H9 (cell line): ENCODE measurements at regions not wholly inside any gene's neighbourhood (a gene's known extent, or its start where the extent isn't known, plus 50 kb on each side); places are given as distances from the start of the nearest gene placed in this dataset.

Experiments
- DNase-seq: peaks from one replicate; pipeline ENCODE4 v3.0.0-alpha.2; 2017
- H2AFZ ChIP-seq: one replicate; pipeline ENCODE4 v1.6.1; 2013; ENCODE audit warnings: mild to moderate bottlenecking, low read length, control low read depth, moderate library complexity
- H2AK5ac ChIP-seq: 2 replicates; pipeline ENCODE4 v1.6.1; 2013; ENCODE audit warnings: low read length, control low read depth, mixed read lengths; ENCODE audit not compliant: insufficient read length
- H2BK120ac ChIP-seq: one replicate; pipeline ENCODE4 v1.6.1; 2013; ENCODE audit warnings: low read depth, mild to moderate bottlenecking, low read length, control low read depth, inconsistent platforms; ENCODE audit not compliant: poor library complexity, severe bottlenecking
- H2BK12ac ChIP-seq: 2 replicates; pipeline ENCODE4 v1.6.1; 2013; ENCODE audit warnings: low read length, control low read depth, mixed read lengths, low read depth; ENCODE audit not compliant: insufficient read length
- H2BK15ac ChIP-seq: 2 replicates; pipeline ENCODE4 v1.6.1; 2013; ENCODE audit warnings: low read depth, low read length, control low read depth
- H2BK20ac ChIP-seq: one replicate; pipeline ENCODE4 v1.6.1; 2013; ENCODE audit warnings: low read depth, mild to moderate bottlenecking, low read length, control low read depth, inconsistent platforms; ENCODE audit not compliant: poor library complexity, severe bottlenecking
- H2BK5ac ChIP-seq: 2 replicates; pipeline ENCODE4 v1.6.1; 2013; ENCODE audit warnings: low read length, control low read depth, mixed read lengths; ENCODE audit not compliant: insufficient read length
- H3K14ac ChIP-seq: 2 replicates; pipeline ENCODE4 v1.6.1; 2013; ENCODE audit warnings: low read length, control low read depth; ENCODE audit not compliant: insufficient read depth
- H3K18ac ChIP-seq: 2 replicates; pipeline ENCODE4 v1.6.1; 2013; ENCODE audit warnings: low read depth, mild to moderate bottlenecking, mixed read lengths, low read length, control low read depth; ENCODE audit not compliant: insufficient read length
- H3K23ac ChIP-seq: 2 replicates; pipeline ENCODE4 v1.6.1; 2013; ENCODE audit warnings: low read length, control low read depth, mixed read lengths, low read depth; ENCODE audit not compliant: insufficient read length
- H3K23me2 ChIP-seq: 2 replicates; pipeline ENCODE4 v1.6.1; 2013; ENCODE audit warnings: low read depth, mild to moderate bottlenecking, mixed read lengths, low read length, control low read depth; ENCODE audit not compliant: insufficient read length, poor library complexity, severe bottlenecking
- H3K27ac ChIP-seq: 2 replicates; pipeline ENCODE4 v1.5.1; 2013; ENCODE audit warnings: low read length, control low read depth, mixed read lengths, low read depth; ENCODE audit not compliant: insufficient read length
- H3K27me3 ChIP-seq: 2 replicates; pipeline ENCODE4 v1.6.1; 2013; ENCODE audit warnings: low read length, control low read depth, inconsistent platforms; ENCODE audit not compliant: insufficient read depth
- H3K4ac ChIP-seq: 2 replicates; pipeline ENCODE4 v1.6.1; 2013; ENCODE audit warnings: low read depth, mild to moderate bottlenecking, control low read depth, inconsistent platforms, low read length, moderate library complexity
- H3K4me1 ChIP-seq: 2 replicates; pipeline ENCODE4 v1.6.1; 2013; ENCODE audit warnings: low read length, control low read depth, inconsistent platforms; ENCODE audit not compliant: insufficient read depth
- H3K4me2 ChIP-seq: 2 replicates; pipeline ENCODE4 v1.6.1; 2013; ENCODE audit warnings: low read length, control low read depth, mixed read lengths; ENCODE audit not compliant: insufficient read length, insufficient read depth
- H3K56ac ChIP-seq: 2 replicates; pipeline ENCODE4 v1.6.1; 2013; ENCODE audit warnings: low read depth, mild to moderate bottlenecking, mixed read lengths, low read length, control low read depth; ENCODE audit not compliant: insufficient read length
- H3K79me1 ChIP-seq: 2 replicates; pipeline ENCODE4 v1.6.1; 2013; ENCODE audit warnings: low read depth, mild to moderate bottlenecking, moderate library complexity, low read length, control low read depth, inconsistent platforms; ENCODE audit not compliant: insufficient read depth, poor library complexity, severe bottlenecking
- H3K79me2 ChIP-seq: 2 replicates; pipeline ENCODE4 v1.6.1; 2013; ENCODE audit warnings: low read length, control low read depth, inconsistent platforms; ENCODE audit not compliant: insufficient read depth
- H3K9ac ChIP-seq: 2 replicates; pipeline ENCODE4 v1.6.1; 2013; ENCODE audit warnings: low read length, control low read depth, mixed read lengths; ENCODE audit not compliant: insufficient read length; ENCODE audit errors: extremely low read depth
- H3K9me3 ChIP-seq: one replicate; pipeline ENCODE4 v1.6.1; 2013; ENCODE audit warnings: low read depth, low read length, inconsistent platforms; ENCODE audit not compliant: control insufficient read depth
- H3T11ph ChIP-seq: one replicate; pipeline ENCODE4 v1.6.1; 2013; ENCODE audit warnings: mild to moderate bottlenecking, low read length, control low read depth, inconsistent platforms
- H4K20me1 ChIP-seq: one replicate; pipeline ENCODE4 v1.6.1; 2013; ENCODE audit not compliant: control insufficient read depth, insufficient read length, insufficient read depth
- H4K5ac ChIP-seq: 2 replicates; pipeline ENCODE4 v1.6.1; 2013; ENCODE audit warnings: low read depth, mild to moderate bottlenecking, mixed read lengths, low read length, control low read depth; ENCODE audit not compliant: insufficient read length
- H4K8ac ChIP-seq: replicated peaks from 2 replicates; pipeline ENCODE4 v1.6.1; 2013; ENCODE audit warnings: low read length, control low read depth, mixed read lengths, low read depth; ENCODE audit not compliant: insufficient read length
- H4K91ac ChIP-seq: 2 replicates; pipeline ENCODE4 v1.6.1; 2013; ENCODE audit warnings: low read depth, mild to moderate bottlenecking, moderate library complexity, mixed read lengths, low read length, control low read depth; ENCODE audit not compliant: insufficient read length
- H3K27ac Mint-ChIP-seq, 3 experiments: 2 replicates in 2 of 3; 3 replicates in 1 of 3; pipeline ENCODE4 v1.8.0; 2020 to 2021; ENCODE audit warnings: mixed read lengths in 3 of 3, mild to moderate bottlenecking in 1 of 3, moderate library complexity in 1 of 3
- H3K27me3 Mint-ChIP-seq: 2 replicates; pipeline ENCODE4 v1.8.0; 2021; ENCODE audit warnings: low read depth, mild to moderate bottlenecking, moderate library complexity, mixed read lengths
- H3K36me3 Mint-ChIP-seq, 3 experiments: 2 replicates in 2 of 3; 3 replicates in 1 of 3; pipeline ENCODE4 v1.8.0; 2020 to 2021; ENCODE audit warnings: low read depth in 3 of 3, mixed read lengths in 3 of 3; ENCODE audit not compliant: insufficient read depth in 1 of 3
- H3K4me1 Mint-ChIP-seq, 2 experiments: 2 replicates each; pipeline ENCODE4 v1.8.0; 2020; ENCODE audit warnings: mixed read lengths in 2 of 2
- H3K4me3 Mint-ChIP-seq, 2 experiments: 2 replicates in 1 of 2; 3 replicates in 1 of 2; pipeline ENCODE4 v1.8.0; 2020 to 2021; ENCODE audit warnings: mild to moderate bottlenecking in 2 of 2, mixed read lengths in 2 of 2, moderate library complexity in 1 of 2
- H3K9me3 Mint-ChIP-seq, 2 experiments: 2 replicates in 1 of 2; 3 replicates in 1 of 2; pipeline ENCODE4 v1.8.0; 2020; ENCODE audit warnings: mild to moderate bottlenecking in 2 of 2, mixed read lengths in 2 of 2, moderate library complexity in 1 of 2
- CTCF ChIP-seq: fragments of 200-600 bp; sonication (generic); conservative IDR thresholded peaks from 3 replicates; pipeline ENCODE4 v1.8.0; 2021; ENCODE audit warnings: antibody characterized with exemption, mild to moderate bottlenecking
- WGBS: extraction: QIAGEN DNeasy Blood & Tissue Kit; methylation state at CpG from one replicate; pipeline ENCODE4 v1.1.7; 2013; ENCODE audit warnings: missing lambda C conversion rate, low lambda C conversion rate, mixed read lengths; ENCODE audit not compliant: insufficient read length; ENCODE audit errors: extremely low coverage; 5-methylcytosine and 5-hydroxymethylcytosine counted together

GRCh38 chrX:115402299-115402698 is 112.8 kb downstream of the LUZP4 start:
- Histone ChIP-seq H3T11ph (no peak overlapping the region), H2BK5ac (no peak overlapping the region), H4K20me1 (no peaks in the 10 kb centered on the region), H2BK15ac (no peak overlapping the region), H3K4me1 (peaks cover 8% of the 10 kb centered on the region; the same call in 1 of the 2 replicates), H4K91ac (no peak overlapping the region), H3K4me2 (no peak overlapping the region), H2BK12ac (no peak overlapping the region), H2AK5ac (no peak overlapping the region), H3K9me3 (no peaks in the 10 kb centered on the region), H3K18ac (no peak overlapping the region), H3K79me2 (no peaks in the 10 kb centered on the region), H4K8ac (no peak overlapping the region), H3K79me1 (no peaks in the 10 kb centered on the region), H3K9ac (no peak overlapping the region), H2BK20ac (no peak overlapping the region), H3K4ac (no peak overlapping the region), H2AFZ (no peak overlapping the region), H3K23ac (no peak overlapping the region), H3K23me2 (no peaks in the 10 kb centered on the region), H4K5ac (no peak overlapping the region), H3K27me3 (no peaks in the 10 kb centered on the region), H3K56ac (no peak overlapping the region), H3K14ac (no peak overlapping the region), H2BK120ac (no peak overlapping the region), H3K27ac (no peak overlapping the region)
- H3K4me3 Mint-ChIP-seq, result no peak overlapping the region
- DNase-seq, result no peak
- no peaks in the 10 kb centered on the region for H3K36me3 Mint-ChIP-seq
- WGBS, result no CpG with 5 or more reads among the region's 2 CpGs
- H3K9me3 Mint-ChIP-seq, result no peaks in the 10 kb centered on the region
- H3K4me1 Mint-ChIP-seq, result peaks cover 30 to 40% of the 10 kb centered on the region in 2 experiments
- TF ChIP-seq CTCF, result no peak
- H3K27me3 Mint-ChIP-seq, result peaks cover 2% of the 10 kb centered on the region; the same call in 1 of the 2 replicates
- H3K27ac Mint-ChIP-seq, result peak overlapping the region in 1 of 3 experiments; percentile 1; a peak in 1 of 7 replicates
